Hematopoietic multipotent progenitor cell treated with erythropoietin and hydrocortisone succinate and interleukin-3 and kit ligand, for 8 days (in vitro differentiated cells): ENCODE measurements at regions not wholly inside any gene's neighbourhood (a gene's known extent, or its start where the extent isn't known, plus 50 kb on each side); places are given as distances from the start of the nearest gene placed in this dataset.
A peak's percentile ranks its signal among the peaks of the same experiment; 100 is the strongest.

Experiments
- DNase-seq: peaks from one replicate; pipeline ENCODE4 v3.0.0-alpha.2; 2015

- DNase-seq = no peak
These were observed 163.0 kb upstream of the TMCC3 start for GRCh38 chr12:94813314-94813713.

- DNase-seq = no peak
These were observed 162.0 kb upstream of the TMCC3 start for GRCh38 chr12:94812345-94812744.

GRCh38 chr12:94811611-94812010 lies 161.3 kb upstream of the TMCC3 start:
- no peak for DNase-seq

GRCh38 chr12:94807951-94808350 lies 157.6 kb upstream of the TMCC3 start:
- DNase-seq = no peak

GRCh38 chr12:94806617-94807016 lies 156.3 kb upstream of the TMCC3 start:
- DNase-seq = no peak

GRCh38 chr12:94805749-94806529 lies 155.6 kb upstream of the TMCC3 start:
- DNase-seq = no peak

- no peak for DNase-seq
These were observed 153.6 kb upstream of the TMCC3 start for GRCh38 chr12:94803939-94804338.

- no peak for DNase-seq
These were observed 152.4 kb upstream of the TMCC3 start for GRCh38 chr12:94802796-94803195.

- no peak for DNase-seq
These were observed 151.4 kb upstream of the TMCC3 start for GRCh38 chr12:94801745-94802144.

GRCh38 chr12:94799136-94799535 lies 148.8 kb upstream of the TMCC3 start:
- no peak for DNase-seq

GRCh38 chr12:94798113-94798512 lies 147.8 kb upstream of the TMCC3 start:
- DNase-seq = no peak

- no peak for DNase-seq
These were observed 145.2 kb upstream of the TMCC3 start for GRCh38 chr12:94795520-94795919.

GRCh38 chr12:94795044-94795443 lies 144.7 kb upstream of the TMCC3 start:
- DNase-seq = no peak

- no peak for DNase-seq
These were observed 142.8 kb upstream of the TMCC3 start for GRCh38 chr12:94793191-94793595.

- peak; percentile 5 for DNase-seq
These were observed 142.3 kb upstream of the TMCC3 start for GRCh38 chr12:94792693-94793092.

- no peak for DNase-seq
These were observed 141.6 kb upstream of the TMCC3 start for GRCh38 chr12:94791933-94792332.

- no peak for DNase-seq
These were observed 140.5 kb upstream of the TMCC3 start for GRCh38 chr12:94790825-94791224.

GRCh38 chr12:94790370-94790769 lies 140.0 kb upstream of the TMCC3 start:
- DNase-seq = no peak

GRCh38 chr12:94789510-94790225 lies 139.3 kb upstream of the TMCC3 start:
- peak; percentile 15 for DNase-seq

- DNase-seq = no peak
These were observed 137.9 kb upstream of the TMCC3 start for GRCh38 chr12:94788298-94788697.

- no peak for DNase-seq
These were observed 136.5 kb upstream of the TMCC3 start for GRCh38 chr12:94786906-94787305.

GRCh38 chr12:94783862-94784261 lies 133.5 kb upstream of the TMCC3 start:
- DNase-seq = no peak

GRCh38 chr12:94783343-94783742 lies 133.0 kb upstream of the TMCC3 start:
- DNase-seq = no peak

- no peak for DNase-seq
These were observed 131.5 kb upstream of the TMCC3 start for GRCh38 chr12:94781835-94782234.

GRCh38 chr12:94779485-94779884 lies 129.1 kb upstream of the TMCC3 start:
- no peak for DNase-seq
